MM.1S (cell line): ENCODE measurements at regions not wholly inside any gene's neighbourhood (a gene's known extent, or its start where the extent isn't known, plus 50 kb on each side); places are given as distances from the start of the nearest gene placed in this dataset.

Experiments used
- CTCF ChIP-seq: fragments of 300-600 bp; sonication (generic); IDR thresholded peaks from 2 replicates; pipeline ENCODE4 v1.5.1; 2016; ENCODE audit warnings: antibody characterized with exemption, low read length, mixed read lengths
- EZH2 ChIP-seq: fragments of 300-600 bp; sonication (generic); optimal IDR thresholded peaks from 2 replicates; pipeline ENCODE3; 2017; ENCODE audit warnings: low read depth, mild to moderate bottlenecking, antibody characterized with exemption, low read length, mixed read lengths
- EZH2phosphoT487 ChIP-seq: fragments of 300-600 bp; sonication (generic); IDR thresholded peaks from 2 replicates; pipeline ENCODE4 v1.6.1; 2018; ENCODE audit warnings: antibody characterized with exemption, low read length

- no peak for TF ChIP-seq CTCF
- no peak for TF ChIP-seq EZH2phosphoT487
- TF ChIP-seq EZH2, result no peak
Measured at GRCh38 chr1:168939947-168940223, 166.6 kb upstream of the ATP1B1 start.
